ENCODE measurements at regions not wholly inside any gene's neighbourhood (a gene's known extent, or its start where the extent isn't known, plus 50 kb on each side); places are given as distances from the start of the nearest gene placed in this dataset.

DNA sequence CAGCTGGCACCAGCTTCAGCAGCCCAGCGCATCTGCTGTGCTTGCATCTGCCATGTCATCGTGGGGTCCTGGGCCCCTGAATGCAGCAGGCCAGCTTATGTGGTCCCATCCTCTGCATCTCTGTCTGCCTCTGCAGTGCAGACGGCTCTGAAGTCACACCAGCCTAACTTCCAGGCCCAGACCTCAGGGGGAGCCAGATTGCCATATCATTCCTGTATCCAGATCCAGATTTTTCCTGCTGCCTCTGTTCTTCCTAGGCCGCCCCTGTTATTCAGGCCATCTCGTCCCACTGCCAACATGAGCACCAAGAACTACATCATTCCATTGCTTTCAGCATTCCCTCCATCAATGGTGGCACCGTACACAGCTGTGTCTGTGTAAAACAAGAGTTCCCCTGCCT is 571.6 kb downstream of the UQCRFS1 start:
- TF ChIP-seq, protein P1, sequence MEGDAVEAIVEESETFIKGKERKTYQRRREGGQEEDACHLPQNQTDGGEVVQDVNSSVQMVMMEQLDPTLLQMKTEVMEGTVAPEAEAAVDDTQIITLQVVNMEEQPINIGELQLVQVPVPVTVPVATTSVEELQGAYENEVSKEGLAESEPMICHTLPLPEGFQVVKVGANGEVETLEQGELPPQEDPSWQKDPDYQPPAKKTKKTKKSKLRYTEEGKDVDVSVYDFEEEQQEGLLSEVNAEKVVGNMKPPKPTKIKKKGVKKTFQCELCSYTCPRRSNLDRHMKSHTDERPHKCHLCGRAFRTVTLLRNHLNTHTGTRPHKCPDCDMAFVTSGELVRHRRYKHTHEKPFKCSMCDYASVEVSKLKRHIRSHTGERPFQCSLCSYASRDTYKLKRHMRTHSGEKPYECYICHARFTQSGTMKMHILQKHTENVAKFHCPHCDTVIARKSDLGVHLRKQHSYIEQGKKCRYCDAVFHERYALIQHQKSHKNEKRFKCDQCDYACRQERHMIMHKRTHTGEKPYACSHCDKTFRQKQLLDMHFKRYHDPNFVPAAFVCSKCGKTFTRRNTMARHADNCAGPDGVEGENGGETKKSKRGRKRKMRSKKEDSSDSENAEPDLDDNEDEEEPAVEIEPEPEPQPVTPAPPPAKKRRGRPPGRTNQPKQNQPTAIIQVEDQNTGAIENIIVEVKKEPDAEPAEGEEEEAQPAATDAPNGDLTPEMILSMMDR (IDR thresholded peaks at IDR 0.05 in 4 of 5, conservative IDR thresholded peaks at IDR 0.05 in 1 of 5), result no peak
- TF ChIP-seq POLR2A (IDR thresholded peaks at IDR 0.05), result no peak

Measured in gastrocnemius medialis (tissue), 4 donors.